ENCODE measurements at regions not wholly inside any gene's neighbourhood (a gene's known extent, or its start where the extent isn't known, plus 50 kb on each side); places are given as distances from the start of the nearest gene placed in this dataset.

DNA sequence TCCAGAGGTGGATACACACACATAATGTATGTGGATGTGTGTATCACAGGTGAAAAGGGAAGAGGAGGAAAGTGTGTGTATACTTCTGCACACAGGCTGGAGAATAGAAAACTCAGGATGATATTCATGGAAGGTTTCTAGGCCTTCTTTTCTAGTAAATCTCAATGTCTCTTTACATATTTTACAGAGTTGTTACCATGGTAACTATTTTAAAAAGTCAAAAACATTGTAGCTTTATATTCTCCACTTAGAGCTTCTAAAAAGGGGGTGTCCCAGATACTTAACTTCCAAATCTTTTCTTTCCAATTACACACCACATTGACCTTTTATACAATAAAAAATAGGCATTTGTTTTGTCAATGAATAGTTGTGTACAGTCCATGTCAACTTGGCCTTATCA lies 604.8 kb upstream of the LCORL start:
- TF ChIP-seq POU6F1 (CRISPR knock-in tag; IDR thresholded peaks at IDR 0.05; ENCODE audit: borderline replicate concordance, low read depth), result no peak
- no peak for TF ChIP-seq SNAI2 (CRISPR knock-in tag; IDR thresholded peaks at IDR 0.05)
- TF ChIP-seq, protein P1, sequence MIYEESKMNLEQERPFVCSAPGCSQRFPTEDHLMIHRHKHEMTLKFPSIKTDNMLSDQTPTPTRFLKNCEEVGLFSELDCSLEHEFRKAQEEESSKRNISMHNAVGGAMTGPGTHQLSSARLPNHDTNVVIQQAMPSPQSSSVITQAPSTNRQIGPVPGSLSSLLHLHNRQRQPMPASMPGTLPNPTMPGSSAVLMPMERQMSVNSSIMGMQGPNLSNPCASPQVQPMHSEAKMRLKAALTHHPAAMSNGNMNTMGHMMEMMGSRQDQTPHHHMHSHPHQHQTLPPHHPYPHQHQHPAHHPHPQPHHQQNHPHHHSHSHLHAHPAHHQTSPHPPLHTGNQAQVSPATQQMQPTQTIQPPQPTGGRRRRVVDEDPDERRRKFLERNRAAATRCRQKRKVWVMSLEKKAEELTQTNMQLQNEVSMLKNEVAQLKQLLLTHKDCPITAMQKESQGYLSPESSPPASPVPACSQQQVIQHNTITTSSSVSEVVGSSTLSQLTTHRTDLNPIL (CRISPR knock-in tag; IDR thresholded peaks at IDR 0.05; ENCODE audit: low read depth), result no peak
- TF ChIP-seq RARB (CRISPR knock-in tag; IDR thresholded peaks at IDR 0.05), result no peak
- no peak for TF ChIP-seq TOX (CRISPR knock-in tag; IDR thresholded peaks at IDR 0.05; ENCODE audit: borderline replicate concordance)
- TF ChIP-seq ESRRG (CRISPR knock-in tag; IDR thresholded peaks at IDR 0.05), result no peak
- no peak for TF ChIP-seq OSR1 (CRISPR knock-in tag; IDR thresholded peaks at IDR 0.05)
- no peak for TF ChIP-seq BACH2 (CRISPR knock-in tag; IDR thresholded peaks at IDR 0.05; ENCODE audit: borderline replicate concordance)
- TF ChIP-seq ARNTL (CRISPR knock-in tag; IDR thresholded peaks at IDR 0.05; ENCODE audit: borderline replicate concordance, low read depth), result no peak
- TF ChIP-seq ZC3H10 (CRISPR knock-in tag; IDR thresholded peaks at IDR 0.05), result no peak
- ATAC-seq, result no peak

DNA sequence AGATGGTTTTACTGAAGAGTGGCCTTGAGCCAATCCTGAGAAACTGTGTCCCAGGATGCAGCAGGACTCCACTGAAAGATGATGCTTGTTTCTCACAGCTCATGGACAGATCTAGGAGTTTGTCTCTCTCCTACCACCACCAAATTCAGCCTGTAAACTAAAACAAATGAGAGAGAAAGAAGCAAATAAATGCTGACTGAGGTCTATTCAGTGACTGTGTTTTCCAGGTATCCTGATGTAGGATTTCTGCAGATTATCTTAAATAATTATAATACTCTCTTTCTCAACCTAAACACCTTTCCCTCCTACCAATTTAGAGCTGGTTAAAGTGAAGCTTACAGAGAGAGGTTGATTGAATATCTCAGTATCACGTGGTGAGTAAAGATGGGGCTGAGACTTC lies 599.6 kb upstream of the LCORL start:
- TF ChIP-seq TOX (CRISPR knock-in tag; IDR thresholded peaks at IDR 0.05; ENCODE audit: borderline replicate concordance) (no peak), ZNF565 (CRISPR knock-in tag; conservative IDR thresholded peaks at IDR 0.05; ENCODE audit: low read depth) (no peak), ZNF70 (CRISPR knock-in tag; IDR thresholded peaks at IDR 0.05) (no peak), ZFP3 (CRISPR knock-in tag; IDR thresholded peaks at IDR 0.05) (no peak), CSDC2 (CRISPR knock-in tag; IDR thresholded peaks at IDR 0.05) (no peak), ESRRG (CRISPR knock-in tag; IDR thresholded peaks at IDR 0.05) (no peak), POU6F1 (CRISPR knock-in tag; IDR thresholded peaks at IDR 0.05; ENCODE audit: borderline replicate concordance, low read depth) (no peak), ISL1 (CRISPR knock-in tag; IDR thresholded peaks at IDR 0.05) (no peak)
- TF ChIP-seq, protein P2, sequence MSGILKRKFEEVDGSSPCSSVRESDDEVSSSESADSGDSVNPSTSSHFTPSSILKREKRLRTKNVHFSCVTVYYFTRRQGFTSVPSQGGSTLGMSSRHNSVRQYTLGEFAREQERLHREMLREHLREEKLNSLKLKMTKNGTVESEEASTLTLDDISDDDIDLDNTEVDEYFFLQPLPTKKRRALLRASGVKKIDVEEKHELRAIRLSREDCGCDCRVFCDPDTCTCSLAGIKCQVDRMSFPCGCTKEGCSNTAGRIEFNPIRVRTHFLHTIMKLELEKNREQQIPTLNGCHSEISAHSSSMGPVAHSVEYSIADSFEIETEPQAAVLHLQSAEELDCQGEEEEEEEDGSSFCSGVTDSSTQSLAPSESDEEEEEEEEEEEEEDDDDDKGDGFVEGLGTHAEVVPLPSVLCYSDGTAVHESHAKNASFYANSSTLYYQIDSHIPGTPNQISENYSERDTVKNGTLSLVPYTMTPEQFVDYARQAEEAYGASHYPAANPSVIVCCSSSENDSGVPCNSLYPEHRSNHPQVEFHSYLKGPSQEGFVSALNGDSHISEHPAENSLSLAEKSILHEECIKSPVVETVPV (CRISPR knock-in tag; IDR thresholded peaks at IDR 0.05), result no peak
- no peak for ATAC-seq

GRCh38 chr4:18616720-18617119 lies 595.2 kb upstream of the LCORL start:
- ATAC-seq, result no peak
- TF ChIP-seq ZC3H10 (CRISPR knock-in tag; IDR thresholded peaks at IDR 0.05) (no peak), ZNF565 (CRISPR knock-in tag; conservative IDR thresholded peaks at IDR 0.05; ENCODE audit: low read depth) (no peak), TOX (CRISPR knock-in tag; IDR thresholded peaks at IDR 0.05; ENCODE audit: borderline replicate concordance) (no peak), SNAI2 (CRISPR knock-in tag; IDR thresholded peaks at IDR 0.05) (no peak), PATZ1 (CRISPR knock-in tag; IDR thresholded peaks at IDR 0.05; ENCODE audit: borderline replicate concordance) (no peak), ISL1 (CRISPR knock-in tag; IDR thresholded peaks at IDR 0.05) (no peak), ARNTL (CRISPR knock-in tag; IDR thresholded peaks at IDR 0.05; ENCODE audit: borderline replicate concordance, low read depth) (no peak), OSR1 (CRISPR knock-in tag; IDR thresholded peaks at IDR 0.05) (no peak), CSDC2 (CRISPR knock-in tag; IDR thresholded peaks at IDR 0.05) (no peak), POU6F1 (CRISPR knock-in tag; IDR thresholded peaks at IDR 0.05; ENCODE audit: borderline replicate concordance, low read depth) (no peak), ZFP3 (CRISPR knock-in tag; IDR thresholded peaks at IDR 0.05) (no peak), RARB (CRISPR knock-in tag; IDR thresholded peaks at IDR 0.05) (no peak), TSHZ2 (CRISPR knock-in tag; IDR thresholded peaks at IDR 0.05) (no peak), GLIS3 (CRISPR knock-in tag; IDR thresholded peaks at IDR 0.05) (no peak), TCF4 (CRISPR knock-in tag; IDR thresholded peaks at IDR 0.05; ENCODE audit: borderline replicate concordance) (no peak)
- TF ChIP-seq, protein P2 (CRISPR knock-in tag; IDR thresholded peaks at IDR 0.05), result no peak
- TF ChIP-seq, protein P1 (CRISPR knock-in tag; IDR thresholded peaks at IDR 0.05; ENCODE audit: low read depth), result no peak

Measured in SK-N-SH treated with all-trans-retinoic acid at 6 μM for 48 hours (cell line).